Adipose tissue (tissue), 3 donors: ENCODE measurements at regions not wholly inside any gene's neighbourhood (a gene's known extent, or its start where the extent isn't known, plus 50 kb on each side); places are given as distances from the start of the nearest gene placed in this dataset.

ENCODE experiments used
- H3K27ac ChIP-seq: one replicate; pipeline ENCODE4 v1.5.1; 2013; ENCODE audit warnings: low read depth, low read length
- WGBS, 3 donors: extraction: QIAGEN DNeasy Blood & Tissue Kit; methylation state at CpG; one replicate each; pipeline ENCODE4 v1.1.7; 2013; 5-methylcytosine and 5-hydroxymethylcytosine counted together
- donor health status: healthy with polysubstance abuse.
- donor health status: Bipolar disorder and iron deficiency.
- donor health status: healthy.

DNA sequence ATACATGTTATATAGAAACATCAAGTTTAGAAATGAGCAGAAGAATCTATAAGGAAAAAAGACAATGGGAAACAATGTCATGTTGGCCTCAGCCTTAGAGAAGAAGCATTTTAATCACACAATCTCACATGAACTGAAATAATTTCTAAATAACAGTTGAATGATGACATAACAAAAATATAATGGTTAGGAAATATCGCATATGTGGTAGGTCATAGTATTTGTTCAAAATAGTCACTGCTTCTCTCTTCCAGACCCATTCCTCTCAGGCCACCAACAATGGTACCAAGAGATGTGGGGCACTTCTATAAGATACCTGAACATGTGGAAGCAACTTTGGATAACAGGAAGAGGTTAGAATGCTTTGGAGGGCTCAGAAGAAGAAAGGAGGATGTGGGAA, 195.7 kb upstream of the PDZRN3 start:
- 74 to 88% (median 85%) methylated on average over 1 of the region's 1 CpG for WGBS, 3 donors
- H3K27ac ChIP-seq = no peak overlapping the region

DNA sequence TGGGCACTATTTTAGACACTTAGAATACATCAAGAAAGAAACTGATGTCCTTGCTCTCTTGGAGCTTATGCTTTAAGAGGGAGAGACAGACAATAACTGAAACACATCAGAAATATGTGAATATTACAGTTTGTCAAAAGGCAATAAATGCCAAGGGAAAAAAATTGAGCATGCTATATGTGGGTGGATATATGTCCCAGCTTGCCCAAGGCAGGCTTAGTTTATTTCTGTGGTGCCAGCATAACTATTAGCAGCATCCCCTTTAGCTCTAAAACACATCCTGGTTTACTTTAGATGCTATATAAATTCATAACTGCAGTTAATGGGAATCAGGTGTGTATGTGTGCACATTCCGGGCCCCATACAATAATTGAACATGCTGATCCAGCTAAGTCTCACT, 191.2 kb upstream of the PDZRN3 start:
- no peak overlapping the region for H3K27ac ChIP-seq
- WGBS, 3 donors = 94 to 97% (median 96%) methylated on average over 1 of the region's 1 CpG

GRCh38 chr3:73813692-73814292, 189.1 kb upstream of the PDZRN3 start:
- WGBS, 3 donors = 82 to 83% (median 82%) methylated on average over 4 of the region's 4 CpGs
- H3K27ac ChIP-seq = no peak overlapping the region

DNA sequence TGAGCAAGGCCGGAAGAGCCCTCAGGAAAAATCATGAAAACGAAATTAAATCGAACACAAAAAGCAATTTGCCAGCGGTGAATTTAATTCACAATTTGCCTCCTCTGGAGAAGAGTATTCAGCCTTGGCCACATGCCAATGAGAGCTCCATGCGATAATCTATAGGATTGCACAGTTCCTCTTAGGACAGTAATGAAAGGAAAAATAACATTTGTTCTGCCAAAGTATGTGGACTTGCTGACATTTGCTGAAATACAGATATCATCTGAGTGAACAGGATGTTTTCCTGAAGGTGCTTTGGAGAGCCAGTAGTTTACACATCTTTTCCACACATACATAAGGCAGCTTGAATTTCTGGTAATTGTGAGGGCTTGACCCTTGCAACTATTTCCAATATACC, 188.6 kb upstream of the PDZRN3 start:
- WGBS, 3 donors = 23 to 35% (median 27%) methylated on average over 5 of the region's 5 CpGs
- no peak overlapping the region for H3K27ac ChIP-seq

GRCh38 chr3:73812054-73812453, 187.3 kb upstream of the PDZRN3 start:
- 75 to 93% (median 90%) methylated on average over 3 of the region's 3 CpGs for WGBS, 3 donors
- no peak overlapping the region for H3K27ac ChIP-seq

- 54 to 79% (median 71%) methylated on average over 12 of the region's 12 CpGs for WGBS, 3 donors
- no peak overlapping the region for H3K27ac ChIP-seq
Measured at GRCh38 chr3:73808862-73809509, 184.2 kb upstream of the PDZRN3 start.

GRCh38 chr3:73805435-73805834, 180.7 kb upstream of the PDZRN3 start:
- H3K27ac ChIP-seq = no peak overlapping the region
- 39 to 60% (median 41%) methylated on average over 3 of the region's 3 CpGs for WGBS, 3 donors

GRCh38 chr3:73804204-73804603, 179.5 kb upstream of the PDZRN3 start:
- WGBS, 3 donors = 90 to 93% (median 92%) methylated on average over 6 of the region's 6 CpGs
- H3K27ac ChIP-seq = no peak overlapping the region

GRCh38 chr3:73801444-73801843, 176.7 kb upstream of the PDZRN3 start:
- H3K27ac ChIP-seq = no peak overlapping the region

GRCh38 chr3:73797311-73797710, 172.6 kb upstream of the PDZRN3 start:
- 52 to 92% (median 66%) methylated on average over 1 of the region's 1 CpG for WGBS, 3 donors
- H3K27ac ChIP-seq = no peak overlapping the region

More at GRCh38 chr3:73801444-73801843, 176.7 kb upstream of the PDZRN3 start:
- WGBS, 3 donors = 90 to 97% (median 96%) methylated on average over 2 of the region's 2 CpGs

- 30 to 62% (median 62%) methylated on average over 3 of the region's 3 CpGs for WGBS, 3 donors
- H3K27ac ChIP-seq = no peak overlapping the region
Measured at GRCh38 chr3:73796382-73796781, 171.6 kb upstream of the PDZRN3 start.

- WGBS, 3 donors = 67 to 91% (median 86%) methylated on average over 4 of the region's 4 CpGs
Measured at GRCh38 chr3:73791356-73791755, 166.6 kb upstream of the PDZRN3 start.

DNA sequence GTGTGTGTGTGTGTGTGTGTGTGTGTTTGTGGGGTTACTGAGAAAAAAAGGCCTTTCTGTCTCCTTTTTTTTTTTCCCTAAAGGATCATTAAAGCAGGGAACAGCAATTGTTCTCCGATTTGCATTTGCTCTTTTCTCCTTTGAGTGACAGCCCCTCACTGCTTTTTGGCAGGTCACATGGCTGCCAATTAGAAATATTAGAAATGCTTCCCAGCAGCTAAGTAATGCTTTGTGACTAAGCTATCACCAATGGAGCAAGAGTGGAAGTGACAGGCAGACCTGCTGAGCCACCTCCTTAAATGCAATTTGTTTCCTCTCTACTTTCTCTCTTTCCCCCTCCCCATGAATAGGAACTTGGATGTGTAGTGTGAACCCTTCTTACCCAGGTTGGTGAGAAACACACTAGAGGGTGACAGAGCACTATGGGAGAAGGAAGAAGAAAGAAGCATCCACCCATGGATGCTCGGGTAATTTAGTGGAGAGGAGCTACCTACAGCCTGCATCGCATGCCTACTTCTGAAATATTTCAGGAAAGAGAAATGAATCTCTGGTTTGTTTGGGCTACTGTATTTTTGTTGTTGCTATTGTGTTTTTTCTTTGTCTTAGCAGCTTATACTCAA, 165.2 kb upstream of the PDZRN3 start:
- 86 to 87% (median 87%) methylated on average over 3 of the region's 3 CpGs for WGBS, 3 donors

More at GRCh38 chr3:73791356-73791755, 166.6 kb upstream of the PDZRN3 start:
- no peak overlapping the region for H3K27ac ChIP-seq

DNA sequence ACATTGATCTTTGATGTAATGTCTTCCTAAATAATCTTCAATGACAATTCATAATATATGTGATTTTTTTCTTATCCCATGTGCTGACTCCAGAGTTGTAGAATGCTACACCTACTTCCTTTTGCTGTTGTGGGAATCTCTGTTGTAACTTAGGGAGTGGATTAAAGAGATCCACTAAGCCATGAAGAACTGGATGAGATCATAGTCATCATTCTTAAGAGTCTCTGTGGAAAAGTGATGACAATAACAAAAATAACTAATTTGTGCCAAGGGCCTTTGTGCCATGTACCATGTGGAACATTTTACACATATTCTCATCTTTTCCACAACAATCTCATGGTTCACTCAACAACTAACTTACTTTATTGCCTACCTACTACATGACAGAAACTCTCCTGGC, 162.9 kb upstream of the PDZRN3 start:
- no peak overlapping the region for H3K27ac ChIP-seq

More for the DNA sequence above, 165.2 kb upstream of the PDZRN3 start:
- no peak overlapping the region for H3K27ac ChIP-seq

- H3K27ac ChIP-seq = no peak overlapping the region
- 68 to 89% (median 73%) methylated on average over 1 of the region's 1 CpG for WGBS, 3 donors
Measured at GRCh38 chr3:73786998-73787397, 162.3 kb upstream of the PDZRN3 start.

DNA sequence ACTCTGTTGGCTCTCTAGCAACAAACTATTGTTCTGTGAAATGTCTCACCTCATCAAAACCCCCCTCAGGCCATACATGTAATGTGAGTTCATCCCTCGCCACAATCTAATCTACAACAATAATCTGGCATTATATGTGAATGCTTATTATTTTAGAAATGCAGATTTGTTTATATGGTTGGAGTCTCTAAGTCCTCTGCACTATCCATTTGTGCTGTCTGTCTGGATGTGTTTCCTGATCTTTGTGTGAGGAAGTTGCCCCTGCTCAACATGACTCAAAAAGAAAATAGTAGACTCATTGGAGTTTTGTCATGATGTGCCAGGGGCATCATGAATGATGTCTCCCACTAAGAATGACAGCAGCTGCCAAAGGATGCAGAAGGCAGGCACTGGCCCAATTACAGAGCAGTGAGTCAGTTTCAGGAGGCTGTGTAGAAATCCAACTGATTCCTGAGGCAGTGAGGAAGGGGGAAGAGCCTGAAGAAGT, 161.6 kb upstream of the PDZRN3 start:
- WGBS, 3 donors = 92 to 97% (median 94%) methylated on average over 1 of the region's 1 CpG
- no peak overlapping the region for H3K27ac ChIP-seq

- 82 to 87% (median 82%) methylated on average over 8 of the region's 8 CpGs for WGBS, 3 donors
- H3K27ac ChIP-seq = no peak overlapping the region
Measured at GRCh38 chr3:73784686-73785392, 160.1 kb upstream of the PDZRN3 start.

DNA sequence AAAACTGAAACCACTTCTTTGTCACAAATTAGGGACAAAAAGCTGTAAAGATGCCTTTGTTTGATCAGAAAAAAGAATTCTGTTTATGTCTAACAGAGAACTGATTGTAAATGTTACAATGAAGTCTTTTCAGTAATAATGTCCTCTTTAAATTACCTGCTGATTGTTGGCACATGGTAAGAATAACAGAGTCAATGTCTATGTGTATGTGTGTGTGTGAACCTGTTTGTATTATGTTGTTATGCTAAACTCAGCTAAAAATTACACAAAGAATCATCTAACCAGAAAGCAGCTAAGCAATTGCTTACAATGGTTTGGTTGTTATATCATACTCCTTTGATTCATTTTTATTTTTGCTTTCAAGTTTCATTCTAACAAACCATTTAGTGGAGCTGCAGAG, 159.1 kb upstream of the PDZRN3 start:
- no peak overlapping the region for H3K27ac ChIP-seq

DNA sequence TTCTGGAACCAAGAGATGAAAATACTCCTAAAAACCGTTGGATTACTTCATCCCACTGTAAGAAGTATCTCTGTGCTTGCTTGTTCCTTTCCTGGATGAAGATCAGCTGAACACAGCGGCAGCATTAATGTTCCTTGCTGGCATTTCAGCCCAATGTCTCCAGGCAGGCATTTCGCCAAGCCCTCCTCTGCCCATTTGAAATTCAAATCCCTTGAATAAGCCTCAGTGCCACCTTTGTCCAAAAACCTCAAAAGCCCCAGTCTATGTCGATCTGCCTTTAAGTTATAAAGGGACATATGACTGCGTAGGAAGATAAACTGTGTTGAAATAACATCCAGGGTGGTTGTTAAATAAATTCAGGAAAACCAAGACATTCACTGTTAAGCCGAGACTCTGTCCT, 156.8 kb upstream of the PDZRN3 start:
- H3K27ac ChIP-seq = no peak overlapping the region
- 80 to 90% (median 86%) methylated on average over 6 of the region's 6 CpGs for WGBS, 3 donors
